Hindlimb muscle (tissue), 1 donor: ENCODE measurements at regions not wholly inside any gene's neighbourhood (a gene's known extent, or its start where the extent isn't known, plus 50 kb on each side); places are given as distances from the start of the nearest gene placed in this dataset.

Source experiments
- DNase-seq: peaks from one replicate; pipeline ENCODE4 v3.0.0-alpha.2; 2013

- DNase-seq, result no peak
These were observed 543.7 kb upstream of the ADAMTS9 start for GRCh38 chr3:65231544-65231943.

GRCh38 chr3:65230261-65231139 is 542.7 kb upstream of the ADAMTS9 start:
- DNase-seq, result no peak

- no peak for DNase-seq
These were observed 538.5 kb upstream of the ADAMTS9 start for GRCh38 chr3:65226287-65226686.

DNA sequence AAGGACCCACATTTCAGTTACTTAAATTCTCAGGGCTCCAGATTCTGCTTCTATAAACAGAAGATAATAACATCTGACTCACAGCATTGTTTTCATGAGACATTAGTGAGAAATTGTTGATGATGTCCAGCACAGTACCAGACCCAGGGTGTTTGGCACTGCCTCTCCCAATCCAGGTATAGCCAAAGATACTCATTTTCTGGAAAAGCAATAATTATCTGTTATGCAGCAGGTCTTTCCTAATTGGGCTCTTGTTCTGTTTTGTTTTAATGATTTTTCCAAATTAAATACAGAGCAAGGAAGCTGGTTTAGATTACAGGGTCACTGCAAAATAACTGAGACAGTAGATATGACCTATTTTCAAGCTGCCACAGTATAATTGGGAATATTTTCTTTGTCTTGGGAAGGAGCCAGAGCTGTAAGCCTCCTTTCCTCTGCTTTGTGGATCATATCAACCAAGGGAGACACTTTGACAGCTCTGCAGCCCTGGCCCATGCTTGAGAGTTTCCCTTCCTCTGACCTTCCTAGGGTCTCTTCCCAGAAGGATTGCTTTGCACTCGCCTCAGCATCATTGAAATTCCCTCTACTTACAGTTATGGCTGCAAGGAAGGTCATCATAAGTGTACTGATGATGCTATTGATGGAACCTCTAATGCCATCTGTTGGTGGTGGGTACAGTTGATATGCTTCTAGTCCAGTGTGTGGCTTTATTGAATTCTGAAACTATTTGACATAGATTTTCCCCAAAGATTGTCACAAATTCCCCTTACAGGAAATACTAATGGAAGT is 522.4 kb upstream of the ADAMTS9 start:
- DNase-seq, result no peak

DNA sequence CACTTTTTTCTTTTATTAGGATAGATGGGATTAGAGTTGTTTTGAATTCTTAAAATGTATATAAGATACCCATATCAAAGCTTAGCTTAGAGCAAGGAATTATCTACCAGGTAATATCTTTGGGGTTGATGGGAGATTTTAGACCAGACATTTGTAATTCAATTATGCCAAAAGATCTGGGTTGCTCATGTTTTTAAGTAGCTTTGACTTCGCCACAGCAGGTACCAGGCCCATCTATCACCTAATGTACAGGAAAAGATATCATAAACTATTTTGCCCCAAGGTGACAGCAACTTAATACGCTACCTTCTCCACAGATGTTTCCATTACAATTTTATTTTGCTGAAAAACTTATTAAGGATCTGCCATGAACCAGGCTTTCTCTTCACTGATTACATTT is 514.6 kb upstream of the ADAMTS9 start:
- DNase-seq, result no peak

GRCh38 chr3:65201926-65202325 is 514.1 kb upstream of the ADAMTS9 start:
- DNase-seq, result no peak

DNA sequence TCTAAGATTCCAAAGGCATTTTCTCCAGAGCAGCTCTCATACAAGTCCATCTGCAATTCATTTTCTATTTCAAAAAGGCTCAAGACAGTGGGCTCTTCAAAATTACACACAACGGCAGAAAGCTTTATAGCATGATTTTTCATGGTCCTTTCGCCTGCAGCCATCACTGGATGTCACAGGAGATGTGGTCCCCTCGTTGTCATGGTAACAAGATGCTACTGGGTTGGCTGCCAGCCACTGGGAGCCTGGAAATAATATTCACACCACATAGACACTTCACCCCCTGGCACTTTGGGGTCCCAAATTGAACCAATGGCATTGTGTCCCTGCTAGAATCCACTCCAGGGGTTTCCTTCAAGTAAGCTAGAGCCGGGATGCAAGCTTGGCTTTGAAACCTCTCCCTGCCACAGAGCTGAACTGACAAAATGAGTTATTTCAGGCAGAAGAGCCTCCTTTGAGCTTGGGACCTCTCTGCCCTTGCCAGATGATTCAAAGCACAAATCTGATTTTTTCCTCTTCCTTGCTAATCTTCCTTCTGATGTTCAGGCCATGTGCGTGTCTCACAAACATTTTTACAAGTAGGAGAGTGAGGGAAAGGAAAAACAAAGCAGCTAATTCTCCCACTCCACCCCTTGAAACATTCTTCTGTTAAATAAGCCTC is 512.6 kb upstream of the ADAMTS9 start:
- DNase-seq, result no peak

DNA sequence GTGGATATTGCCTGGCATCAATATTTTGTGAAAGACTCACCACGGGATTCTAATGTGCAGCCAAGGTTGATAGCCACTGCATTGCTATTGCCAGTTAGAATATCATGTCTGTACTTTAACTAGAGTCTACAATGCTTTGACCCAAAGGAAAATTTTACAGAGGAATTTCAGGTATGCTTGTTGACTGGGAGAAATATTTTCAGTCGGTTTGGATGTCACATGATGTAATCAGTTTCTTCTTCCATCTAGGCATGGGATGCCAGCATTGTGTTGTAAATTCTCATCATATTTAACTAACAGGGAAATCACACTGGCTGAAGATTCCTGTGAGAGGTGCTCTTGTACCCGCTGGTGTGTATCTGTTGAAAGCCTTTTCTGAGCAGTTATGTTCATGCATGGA is 508.9 kb upstream of the ADAMTS9 start:
- no peak for DNase-seq

- DNase-seq, result no peak
These were observed 507.6 kb upstream of the ADAMTS9 start for GRCh38 chr3:65195211-65196006.

DNA sequence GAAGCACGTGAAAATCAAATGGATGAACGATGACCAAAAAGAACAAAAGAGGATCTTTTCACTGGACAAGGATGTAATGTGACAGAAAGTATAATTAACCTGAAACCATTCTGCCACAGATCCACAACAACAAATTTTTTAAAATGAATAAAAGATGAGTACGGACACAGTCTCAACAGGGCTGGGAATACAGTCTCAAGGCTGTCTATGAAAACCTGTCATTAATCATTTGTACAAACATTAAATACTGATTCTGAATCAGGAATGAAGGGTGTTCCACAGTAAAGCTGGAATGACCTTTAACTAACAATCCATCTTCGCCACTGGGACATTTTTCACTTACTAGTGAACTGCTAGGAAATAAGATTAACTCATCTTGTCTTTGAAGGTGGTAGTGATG is 506.9 kb upstream of the ADAMTS9 start:
- DNase-seq, result no peak

DNA sequence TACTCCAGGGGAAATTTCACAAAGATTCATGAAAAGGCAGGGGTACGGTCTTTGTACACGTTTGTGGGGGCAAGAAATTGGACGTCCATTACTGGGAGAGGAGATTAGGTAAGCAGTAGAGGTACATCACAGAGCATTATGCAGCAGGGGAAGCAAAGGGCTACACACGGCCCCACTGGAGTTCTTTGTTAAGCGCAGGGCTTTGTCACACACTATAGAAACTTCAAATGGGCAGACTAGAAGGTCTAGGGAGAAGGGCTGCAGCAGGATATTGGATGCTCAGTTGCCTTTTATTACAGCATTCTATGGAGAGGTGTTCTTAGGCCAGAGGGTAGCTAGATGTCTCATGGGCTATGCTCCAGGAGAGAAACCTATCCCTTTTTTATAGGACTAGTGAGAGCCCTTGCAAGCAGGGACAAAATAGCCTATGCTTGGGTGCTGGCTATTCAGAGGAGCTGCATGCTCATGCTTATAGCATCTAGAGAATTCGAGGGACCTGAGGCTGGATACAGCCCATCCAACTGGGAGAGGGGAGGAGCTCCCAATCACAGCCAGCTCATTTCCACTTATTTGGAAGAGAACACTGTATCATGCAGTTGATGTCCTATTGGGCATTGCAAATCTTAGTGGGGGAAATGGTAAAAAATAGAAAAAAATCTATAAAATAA is 506.4 kb upstream of the ADAMTS9 start:
- DNase-seq, result no peak

- DNase-seq, result no peak
These were observed 505.7 kb upstream of the ADAMTS9 start for GRCh38 chr3:65193531-65193930.

- DNase-seq, result no peak
These were observed 502.3 kb upstream of the ADAMTS9 start for GRCh38 chr3:65190111-65190510.

DNA sequence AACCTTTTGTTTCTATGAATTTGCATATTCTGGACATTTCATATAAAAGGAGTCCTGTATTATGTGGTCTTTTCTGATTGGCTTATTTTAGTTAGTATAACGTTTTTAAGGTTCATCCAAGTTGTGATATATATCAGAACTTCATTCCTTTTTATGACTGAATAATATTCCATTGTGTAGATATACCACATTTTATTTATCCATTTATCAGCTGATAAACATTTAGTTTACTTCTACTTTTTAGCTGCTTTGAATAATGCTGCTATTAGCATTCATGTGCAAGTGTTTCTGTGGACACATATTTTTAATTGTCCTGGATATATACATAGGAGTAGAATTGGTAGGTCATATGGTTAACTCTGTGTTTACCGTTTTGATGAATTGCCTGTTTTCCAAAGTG is 498.5 kb upstream of the ADAMTS9 start:
- no peak for DNase-seq

- no peak for DNase-seq
These were observed 494.9 kb upstream of the ADAMTS9 start for GRCh38 chr3:65182682-65183081.

DNA sequence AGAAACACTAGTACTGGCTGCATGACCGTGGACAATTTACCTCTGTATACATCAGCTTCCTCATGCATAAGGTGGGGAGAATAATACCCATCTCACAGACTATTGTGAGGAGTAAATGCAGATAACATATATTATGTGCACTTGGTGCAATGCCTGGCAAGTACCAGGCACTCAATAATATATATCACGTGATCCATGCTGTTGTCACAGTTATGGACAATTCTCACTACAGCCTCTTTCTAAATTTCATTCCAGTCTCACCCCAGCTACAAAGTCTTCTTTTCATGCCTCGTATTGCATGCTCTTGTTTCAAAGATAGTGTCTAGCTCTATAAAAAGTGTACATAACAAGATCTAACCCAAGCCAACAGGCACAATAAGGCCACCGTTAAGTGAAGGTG is 494.3 kb upstream of the ADAMTS9 start:
- no peak for DNase-seq

DNA sequence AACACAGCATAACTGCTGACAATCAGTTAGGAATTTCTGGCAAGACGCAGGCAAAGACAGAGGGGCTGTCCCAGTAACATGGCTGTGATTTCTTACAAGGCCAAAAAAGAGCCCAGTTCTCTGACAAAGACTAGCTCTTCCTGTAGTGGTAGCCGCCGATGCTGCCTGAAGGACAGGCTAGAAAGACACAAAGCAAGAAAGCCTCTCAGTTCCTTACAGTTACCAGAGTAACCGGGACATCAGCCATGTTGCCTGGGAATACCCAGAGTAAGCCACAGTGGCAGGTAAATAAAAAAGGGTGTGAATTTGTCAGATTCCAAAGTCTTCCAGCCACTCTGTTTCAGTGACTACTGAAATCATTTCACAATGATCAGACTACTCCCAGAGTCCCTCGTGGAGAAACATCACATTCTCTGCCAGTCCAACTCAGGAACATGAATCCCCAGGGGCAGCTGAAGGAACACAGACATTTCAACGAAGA is 493.6 kb upstream of the ADAMTS9 start:
- peak; percentile 31 for DNase-seq

GRCh38 chr3:65178703-65179102 is 490.9 kb upstream of the ADAMTS9 start:
- DNase-seq, result no peak

DNA sequence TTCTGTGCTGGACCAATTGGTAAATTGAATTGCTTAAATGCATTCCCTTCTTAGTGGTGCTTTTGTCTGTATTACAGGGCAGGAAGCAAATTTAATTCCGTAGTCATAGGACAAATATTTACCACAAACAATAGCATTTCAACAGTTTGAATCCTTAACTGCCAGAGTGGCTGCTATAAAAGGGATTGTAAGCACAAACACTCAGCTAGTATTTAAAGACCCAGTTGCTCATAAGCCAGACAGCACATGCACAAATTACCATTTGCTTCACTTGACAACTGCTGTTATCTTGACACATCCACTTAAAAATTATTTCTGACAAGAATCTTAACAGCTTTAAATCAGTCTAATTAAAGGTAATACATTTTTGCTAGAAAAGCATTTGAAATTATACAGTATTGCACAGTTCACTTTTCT is 490.2 kb upstream of the ADAMTS9 start:
- DNase-seq, result no peak

- DNase-seq, result no peak
These were observed 486.9 kb upstream of the ADAMTS9 start for GRCh38 chr3:65174713-65175112.

DNA sequence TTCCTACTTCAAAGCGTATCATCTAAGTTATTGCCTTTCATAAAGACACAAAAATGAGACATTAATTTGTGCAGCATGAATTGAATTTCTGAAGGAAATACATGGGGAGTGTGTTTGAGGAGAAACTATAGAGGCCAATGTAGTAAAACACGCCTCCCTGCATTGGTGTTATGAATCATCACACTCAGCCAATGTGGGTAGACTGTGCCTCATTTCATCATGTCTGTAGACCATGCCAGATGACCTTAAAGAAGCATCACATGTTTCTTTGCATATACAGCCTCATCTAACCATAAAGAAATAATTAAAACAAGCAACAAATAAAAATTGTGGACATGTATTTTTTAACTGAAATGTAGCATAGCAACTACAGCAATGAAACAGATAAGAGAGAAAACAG is 486.0 kb upstream of the ADAMTS9 start:
- DNase-seq, result no peak

DNA sequence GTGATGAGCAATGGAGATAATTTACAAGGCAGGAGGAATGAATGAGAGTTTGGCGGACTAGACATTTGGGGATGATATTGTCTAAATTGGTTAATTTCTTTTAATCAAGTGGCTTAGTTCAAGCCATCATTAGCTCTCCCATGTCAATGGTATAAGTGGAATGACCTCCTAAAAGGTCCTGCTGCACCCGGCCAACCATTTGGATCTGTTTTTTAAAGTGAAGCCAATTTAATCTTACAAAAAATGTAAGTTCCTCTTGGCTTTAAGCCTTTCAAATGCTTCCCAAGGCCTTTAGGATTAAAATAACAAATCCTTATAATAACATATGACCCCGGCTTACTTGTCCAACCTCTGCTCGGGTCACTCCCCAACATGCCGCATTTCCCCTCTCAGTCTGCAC is 484.4 kb upstream of the ADAMTS9 start:
- no peak for DNase-seq
